CD4-positive, alpha-beta T cell treated with Interleukin-15 for 4 hours (primary cell): ENCODE measurements at regions not wholly inside any gene's neighbourhood (a gene's known extent, or its start where the extent isn't known, plus 50 kb on each side); places are given as distances from the start of the nearest gene placed in this dataset.

Source experiments
- DNase-seq: peaks from one replicate; pipeline ENCODE4 v3.0.0-alpha.2; 2020; ENCODE audit warnings: low spot score

DNA sequence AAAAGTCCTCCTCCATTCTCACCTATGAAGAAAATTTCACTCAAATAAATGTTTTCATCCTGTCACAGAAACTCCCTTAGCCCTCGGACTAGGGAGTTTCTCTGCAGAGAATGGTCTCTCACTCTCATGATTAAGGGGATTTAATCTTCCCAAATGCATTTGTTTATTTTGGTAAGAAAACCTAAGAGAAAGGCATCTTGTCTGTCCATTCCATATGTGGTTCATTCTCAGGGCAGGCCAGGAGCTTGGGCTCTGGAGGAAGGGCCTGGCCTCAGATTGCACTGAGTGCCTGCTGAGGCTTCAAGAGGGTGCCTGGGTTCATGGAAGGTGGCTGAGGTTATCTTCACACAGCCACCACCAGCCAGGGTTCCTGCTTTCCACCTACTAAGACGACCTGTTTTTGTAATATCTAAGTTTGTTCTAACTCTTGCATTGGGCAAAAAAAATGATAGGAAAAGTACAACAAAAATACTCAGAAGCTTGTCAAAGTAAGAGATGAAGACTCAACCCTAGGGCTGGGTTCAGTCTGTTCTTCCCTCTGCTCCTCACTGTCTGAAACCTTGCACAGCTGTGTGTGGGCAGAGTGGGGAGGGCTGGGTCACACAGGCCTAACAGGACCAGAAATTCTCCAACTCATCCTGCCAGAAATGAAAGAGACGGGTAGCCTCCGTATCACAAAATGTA, 186.7 kb downstream of the CXCL12 start:
- DNase-seq, result no peak

DNA sequence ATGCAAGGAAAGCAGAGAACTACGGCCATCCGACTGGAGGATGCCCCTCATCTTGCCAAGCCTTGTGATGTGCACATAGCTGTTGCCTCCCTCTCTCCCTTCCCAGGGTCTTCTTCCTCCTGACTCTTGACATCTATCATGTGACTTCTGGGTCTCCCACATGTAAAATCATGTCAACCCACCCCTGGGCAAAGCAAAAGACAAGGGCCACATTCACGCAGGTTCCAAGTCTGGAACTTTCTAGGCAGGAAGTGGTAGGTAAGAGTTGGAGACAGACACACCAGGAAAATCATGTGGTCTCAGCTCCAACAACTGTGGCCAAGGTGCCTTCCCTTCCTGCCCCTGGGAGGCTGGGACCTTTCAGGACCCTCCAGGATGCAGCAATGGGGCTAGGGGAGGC, 187.3 kb downstream of the CXCL12 start:
- no peak for DNase-seq

DNA sequence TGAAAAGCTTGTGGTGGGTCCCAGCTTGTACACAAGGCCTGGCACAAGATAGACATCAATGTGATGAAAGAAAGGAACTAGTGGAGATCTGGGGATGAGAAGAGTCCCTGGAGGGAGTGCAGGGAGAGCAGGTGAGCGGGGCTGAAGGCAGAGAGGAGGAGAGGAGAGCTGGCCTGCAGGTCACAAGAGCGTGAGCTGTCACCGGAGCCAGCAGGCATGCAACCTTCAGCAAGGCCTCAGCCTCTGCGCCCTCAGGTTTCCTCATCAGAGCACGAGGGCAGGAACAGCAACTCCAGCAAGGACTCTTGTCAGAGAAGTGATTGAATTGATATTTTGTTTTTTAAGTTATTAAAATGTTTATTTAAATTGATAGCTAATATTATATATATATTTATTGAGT, 188.6 kb downstream of the CXCL12 start:
- DNase-seq, result no peak

DNA sequence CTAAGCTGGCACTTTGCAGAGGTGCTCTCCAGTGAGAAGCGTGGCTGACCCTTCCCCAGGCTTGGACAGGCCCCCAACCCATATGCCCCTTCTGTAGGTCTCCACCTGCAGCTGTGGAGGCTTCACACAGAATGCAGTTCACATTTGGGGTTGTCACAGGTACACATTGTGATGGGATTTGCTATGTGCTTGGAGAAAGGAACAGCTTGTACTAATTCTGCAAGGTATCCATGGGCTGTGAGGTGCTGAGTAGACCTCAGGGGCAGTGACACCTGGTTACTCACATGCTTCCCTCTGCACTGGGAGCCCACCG, 188.9 kb downstream of the CXCL12 start:
- no peak for DNase-seq

DNA sequence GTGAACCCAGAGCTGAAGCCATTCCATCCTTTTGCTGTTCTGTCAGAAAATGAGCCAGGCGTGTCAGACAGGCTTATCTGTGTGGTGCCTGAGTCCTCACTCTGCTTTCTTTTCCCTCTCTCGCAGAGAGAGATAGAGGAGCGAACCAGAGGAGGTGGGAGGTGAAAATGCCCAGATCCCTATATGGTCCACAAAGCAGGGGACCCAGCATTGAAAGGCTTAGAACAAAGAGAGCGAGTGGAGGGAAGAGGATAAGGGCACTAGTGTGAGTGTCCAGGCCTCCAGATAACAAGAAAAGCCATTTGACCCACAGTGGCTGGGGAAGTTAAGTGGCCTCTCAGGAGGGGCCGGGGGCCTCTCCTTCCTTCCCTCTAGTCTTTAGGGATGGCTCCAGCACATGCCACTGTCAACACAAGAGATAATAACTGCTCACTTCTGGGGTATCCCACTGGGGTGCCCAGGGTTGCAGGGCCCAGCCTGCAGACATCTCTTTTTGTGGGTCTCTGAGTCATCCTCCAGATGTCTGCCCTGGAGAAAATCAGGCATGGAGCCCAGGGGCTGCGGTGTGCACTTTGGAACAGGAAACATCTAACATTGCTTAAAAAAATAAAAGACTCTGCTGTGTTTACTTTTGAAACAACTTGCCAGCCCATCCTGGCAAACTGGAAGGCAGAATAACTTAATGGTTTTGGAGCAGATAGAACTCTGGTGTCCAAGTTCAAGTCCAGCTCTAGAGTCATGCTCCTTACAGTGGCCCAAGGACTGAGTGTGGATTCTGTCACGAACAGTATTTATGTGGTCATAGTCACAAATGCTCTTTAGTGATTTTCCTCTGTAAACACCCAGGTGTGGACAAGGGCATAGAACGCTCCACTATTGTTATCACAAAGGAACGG, 189.5 kb downstream of the CXCL12 start:
- no peak for DNase-seq

GRCh38 chr10:44194435-44194834, 190.5 kb downstream of the CXCL12 start:
- no peak for DNase-seq

- no peak for DNase-seq
These were observed 191.2 kb downstream of the CXCL12 start for GRCh38 chr10:44193567-44194220.

- DNase-seq, result no peak
These were observed 191.7 kb downstream of the CXCL12 start for GRCh38 chr10:44193166-44193565.

GRCh38 chr10:44192435-44192834, 192.5 kb downstream of the CXCL12 start:
- DNase-seq, result no peak

GRCh38 chr10:44190541-44190940, 194.4 kb downstream of the CXCL12 start:
- DNase-seq, result no peak

GRCh38 chr10:44186821-44187220, 198.1 kb downstream of the CXCL12 start:
- no peak for DNase-seq

- DNase-seq, result no peak
These were observed 198.7 kb downstream of the CXCL12 start for GRCh38 chr10:44186150-44186549.

GRCh38 chr10:44185315-44185666, 199.6 kb downstream of the CXCL12 start:
- DNase-seq, result no peak

DNA sequence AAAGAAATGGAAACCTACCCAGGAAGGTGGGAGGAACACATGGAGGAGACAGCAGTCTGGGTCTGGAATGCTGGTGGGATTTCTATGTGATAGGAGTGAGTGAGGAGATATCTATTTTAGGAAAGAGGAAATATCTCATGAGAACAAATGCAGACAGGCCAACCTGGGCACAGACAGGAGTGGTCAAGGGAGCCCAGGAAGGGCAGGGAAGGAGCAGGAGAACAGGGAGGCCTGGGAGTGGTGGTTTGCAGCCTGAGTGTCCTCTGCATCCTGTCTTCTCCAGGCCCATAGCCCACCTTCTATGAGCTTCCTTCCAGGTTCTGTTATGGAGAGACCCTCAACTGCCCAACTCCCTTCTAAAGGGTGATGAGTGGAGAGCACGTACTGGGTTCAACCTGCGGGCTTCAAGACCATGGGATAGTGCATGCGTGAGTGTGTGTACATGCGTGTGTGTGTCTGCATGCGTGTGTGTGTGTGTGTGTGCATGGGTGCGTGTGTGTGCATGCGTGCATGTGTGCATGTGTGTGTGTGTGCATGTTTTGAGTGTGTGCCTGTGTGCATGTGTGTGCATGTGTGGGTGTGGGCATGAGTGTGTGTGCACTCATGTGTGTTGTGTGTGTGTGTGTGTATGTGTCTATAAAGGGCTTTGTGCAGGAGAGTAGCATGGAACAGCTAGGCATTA, 200.1 kb downstream of the CXCL12 start:
- DNase-seq, result no peak

DNA sequence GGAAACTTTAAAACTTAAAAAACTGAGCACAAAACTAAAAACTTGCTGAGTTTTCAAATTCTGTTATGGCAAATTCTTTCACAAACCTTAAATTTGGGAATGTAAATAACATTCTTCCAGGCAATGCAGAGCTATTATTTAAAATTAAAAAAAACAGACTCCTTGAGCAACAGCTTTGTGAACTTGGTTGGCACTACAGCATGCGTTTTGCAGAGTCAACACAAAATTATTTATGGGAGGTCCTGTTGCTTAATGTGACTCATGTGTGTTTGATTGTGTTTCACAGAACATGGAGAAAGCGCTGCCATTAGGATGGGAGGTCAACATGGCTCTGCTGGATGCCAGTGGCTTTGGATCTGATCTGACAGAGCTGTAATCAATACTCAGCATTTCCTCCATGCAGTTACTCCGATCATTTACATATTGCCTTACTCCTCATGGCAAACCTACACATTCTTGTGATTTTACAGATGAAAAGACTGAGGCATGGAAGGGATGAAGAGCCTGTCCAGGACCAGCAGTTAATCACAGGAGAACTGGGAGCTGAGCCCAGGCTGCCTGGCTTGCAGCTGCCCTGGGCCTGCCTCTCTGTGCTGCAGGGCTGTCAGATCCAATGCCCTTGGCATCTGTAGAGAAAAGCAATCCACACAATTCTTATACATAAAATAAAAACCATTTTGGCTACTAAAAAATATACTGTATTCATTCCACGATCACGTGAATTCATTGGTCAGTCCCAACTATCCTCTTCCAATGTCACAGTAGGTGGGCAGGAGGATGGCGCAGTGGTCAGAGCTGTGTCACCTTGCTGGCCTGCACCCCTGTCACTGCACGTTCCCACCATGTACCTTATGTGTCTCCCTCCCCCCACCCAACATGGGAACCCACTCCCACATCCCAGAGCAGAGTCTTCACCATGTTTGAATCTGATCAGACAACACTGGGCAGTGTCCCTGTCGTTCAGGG, 200.9 kb downstream of the CXCL12 start:
- DNase-seq, result no peak

- DNase-seq, result no peak
These were observed 202.0 kb downstream of the CXCL12 start for GRCh38 chr10:44182909-44183308.

- no peak for DNase-seq
These were observed 204.4 kb downstream of the CXCL12 start for GRCh38 chr10:44180321-44181168.

GRCh38 chr10:44178856-44179255, 206.0 kb downstream of the CXCL12 start:
- no peak for DNase-seq

- no peak for DNase-seq
These were observed 206.6 kb downstream of the CXCL12 start for GRCh38 chr10:44178281-44178680.

- no peak for DNase-seq
These were observed 207.3 kb downstream of the CXCL12 start for GRCh38 chr10:44177610-44178009.

DNA sequence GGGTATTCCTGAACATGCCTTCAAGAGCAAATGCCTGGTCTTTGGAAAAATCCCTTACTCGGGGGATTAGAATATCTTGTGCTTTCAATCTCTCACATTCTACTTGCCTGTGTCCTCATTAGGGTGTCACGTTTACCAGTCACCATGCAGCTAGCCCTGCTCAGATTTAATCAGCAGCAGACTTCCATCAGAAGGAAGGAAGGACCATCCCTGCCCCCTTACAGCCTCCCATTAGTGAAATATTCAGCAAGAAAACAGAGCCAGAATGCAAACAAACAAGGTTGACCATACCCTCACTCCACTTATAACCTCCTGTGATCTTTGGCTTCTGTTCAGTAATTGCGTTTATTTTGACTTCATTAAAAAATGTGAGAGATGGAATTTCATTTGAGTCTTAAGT, 208.6 kb downstream of the CXCL12 start:
- DNase-seq, result no peak
